GM12878 (cell line): ENCODE measurements at regions not wholly inside any gene's neighbourhood (a gene's known extent, or its start where the extent isn't known, plus 50 kb on each side); places are given as distances from the start of the nearest gene placed in this dataset.

Experiments used
- ATAC-seq: fragments of 200-7000 bp; cut with Tn5 transposase; 3 replicates; pipeline ENCODE4 v1.9.1; 2020; ENCODE audit warnings: mild to moderate bottlenecking, moderate library complexity
- BruUV-seq: library from RNA; stranded (reverse); fragments of 400-500 nt; replicated peaks from 2 replicates; lab custom pipeline; 2021; lab: Mats Ljungman, UMichigan
- CTCF ChIA-PET: fragments of 300-600 bp; sonication (Branson Sonifier 250); formaldehyde crosslinking; extraction: SDS; loops from one replicate; lab custom pipeline; 2021; ENCODE audit warnings: inconsistent platforms; lab: Yijun Ruan, JAX
- POLR2A ChIA-PET: fragments of 350-600 bp; formaldehyde crosslinking; extraction: SDS; loops from one replicate; lab custom pipeline; 2021; ENCODE audit warnings: inconsistent platforms; lab: Charles Lee
- RAD21 ChIA-PET: fragments of 300-600 bp; sonication (Branson Sonifier 250); formaldehyde crosslinking; loops from one replicate; lab custom pipeline; 2023; ENCODE audit warnings: antibody characterized with exemption; ENCODE audit not compliant: unreplicated experiment; lab: Charles Lee
- SMC1A ChIA-PET: fragments of 300-600 bp; sonication (Branson Sonifier 250); formaldehyde crosslinking; loops from one replicate; lab custom pipeline; 2023; ENCODE audit not compliant: unreplicated experiment, uncharacterized antibody; lab: Charles Lee
- DNase-seq: peaks from one replicate; pipeline ENCODE4 v3.0.0-alpha.2; 2011; ENCODE audit warnings: low read depth, low spot score
- FAIRE-seq: peaks from 3 replicates; lab custom pipeline; 2011; peaks lifted over from hg19 to GRCh38; lab: Jason Lieb, UNC
- H2AFZ ChIP-seq: 2 replicates; pipeline ENCODE4 v1.6.0; 2011; ENCODE audit warnings: low read depth, low read length, control low read depth; ENCODE audit not compliant: control insufficient read depth
- H3K27ac ChIP-seq: 2 replicates; pipeline ENCODE4 v1.5.1; 2011; ENCODE audit warnings: control low read depth; ENCODE audit not compliant: control insufficient read depth, insufficient read depth
- H3K27me3 ChIP-seq, 2 experiments: replicated peaks in 1 of 2; 2 replicates each; pipeline versions ENCODE4 v1.6.0 to v1.6.1; 2011; ENCODE audit warnings: low read length in 1 of 2; ENCODE audit not compliant: control insufficient read depth in 2 of 2, insufficient read depth in 2 of 2
- H3K36me3 ChIP-seq, 2 experiments: 2 replicates each; pipeline ENCODE4 v1.5.1; 2011; ENCODE audit warnings: low read length in 1 of 2; ENCODE audit not compliant: control insufficient read depth in 2 of 2, insufficient read depth in 2 of 2
- H3K4me1 ChIP-seq: 2 replicates; pipeline ENCODE4 v1.6.1; 2011; ENCODE audit warnings: mild to moderate bottlenecking, low read length, moderate library complexity, mixed read lengths; ENCODE audit not compliant: control insufficient read depth, insufficient read depth
- H3K4me2 ChIP-seq: 2 replicates; pipeline ENCODE4 v1.6.0; 2011; ENCODE audit warnings: control low read depth; ENCODE audit not compliant: control insufficient read depth, insufficient read depth
- H3K4me3 ChIP-seq: fragments of 200-600 bp; sonication (generic); 2 replicates; pipeline ENCODE4 v1.5.1; 2016
- H3K79me2 ChIP-seq: 2 replicates; pipeline ENCODE4 v1.6.0; 2011; ENCODE audit warnings: low read length; ENCODE audit not compliant: control insufficient read depth, insufficient read depth
- H3K9ac ChIP-seq: 2 replicates; pipeline ENCODE4 v1.8.0; 2011; ENCODE audit warnings: low read length, control low read depth, mixed read lengths; ENCODE audit not compliant: control insufficient read depth, insufficient read depth
- H3K9me3 ChIP-seq: replicated peaks from 3 replicates; pipeline ENCODE4 v1.5.1; 2011; ENCODE audit warnings: mild to moderate bottlenecking, low read length; ENCODE audit not compliant: control insufficient read depth, insufficient read depth
- H4K20me1 ChIP-seq: 2 replicates; pipeline ENCODE4 v1.6.0; 2011; ENCODE audit not compliant: control insufficient read depth, insufficient read depth
- BHLHE40 ChIP-seq, 2 experiments: fragments of 450-650 bp in 1 of 2; IDR thresholded peaks; 2 replicates each; pipeline ENCODE4 v1.6.1; 2011 to 2017; ENCODE audit warnings: low read depth in 2 of 2, borderline replicate concordance in 1 of 2, improper control_type of control experiment in 1 of 2, low read length in 1 of 2, mild to moderate bottlenecking in 1 of 2
- CUX1 ChIP-seq: IDR thresholded peaks from 2 replicates; pipeline ENCODE4 v1.6.1; 2012; ENCODE audit warnings: improper control_type of control experiment, low read depth, low read length; ENCODE audit not compliant: insufficient replicate concordance
- DPF2 ChIP-seq: fragments of 450-650 bp; IDR thresholded peaks from 2 replicates; pipeline ENCODE4 v1.6.1; 2017; ENCODE audit warnings: mild to moderate bottlenecking
- KAT2A ChIP-seq: conservative IDR thresholded peaks from 2 replicates; pipeline ENCODE4 v1.6.1; 2011; ENCODE audit warnings: low read depth, low read length; ENCODE audit not compliant: control insufficient read depth
- MTA2 ChIP-seq: fragments of 450-650 bp; IDR thresholded peaks from 2 replicates; pipeline ENCODE4 v1.6.1; 2016; ENCODE audit warnings: low read depth, mild to moderate bottlenecking, moderate library complexity
- PRDM15 ChIP-seq: fragments of 450-650 bp; formaldehyde crosslinking; IDR thresholded peaks from 2 replicates; pipeline ENCODE4 v1.4.0; 2020; ENCODE audit warnings: mild to moderate bottlenecking, moderate library complexity
- RFX5 ChIP-seq: IDR thresholded peaks from 2 replicates; pipeline ENCODE4 v1.6.1; 2011; ENCODE audit warnings: low read depth, low read length, improper control_type of control experiment
- USF2 ChIP-seq: IDR thresholded peaks from 2 replicates; pipeline ENCODE4 v1.6.1; 2011; ENCODE audit warnings: low read depth, low read length, improper control_type of control experiment, borderline replicate concordance
- WGBS: methylation state at CpG from one replicate; pipeline ENCODE4 v1.1.6; 2016; ENCODE audit warnings: low lambda C conversion rate; ENCODE audit not compliant: insufficient replicate concordance, insufficient coverage; ENCODE audit errors: missing lambda C conversion rate; 5-methylcytosine and 5-hydroxymethylcytosine counted together
- in situ Hi-C: fragments of 300-500 bp; cut with MboI; formaldehyde crosslinking; loops from 9 replicates; pipeline ENCODE4 v1.14.3; 2018; ENCODE audit warnings: mixed read lengths
- intact Hi-C: fragments of 100-400 bp; cut with micrococcal nuclease; formaldehyde crosslinking; loops from one replicate; pipeline ENCODE4 v1.14.2; 2022; ENCODE audit not compliant: unreplicated experiment

- no peak for TF ChIP-seq BHLHE40 (IDR thresholded peaks at IDR 0.05; ENCODE audit: borderline replicate concordance in 1 of 2, low read depth in 2 of 2, low read length in 1 of 2)
Measured at GRCh38 chr2:8611700-8612099, 70.2 kb upstream of the ID2 start (continued).

- no peak overlapping the region for H3K9ac ChIP-seq
- DNase-seq = no peak
- TF ChIP-seq PRDM15 (no peak), CUX1 (no peak), RFX5 (no peak), KAT2A (no peak), USF2 (no peak), MTA2 (no peak), DPF2 (no peak)
- TF ChIP-seq, all 136 proteins: peak for 0
- peaks cover 6% of the 10 kb centered on the region; the same call in 1 of the 2 replicates for H3K4me1 ChIP-seq
- intact Hi-C loops = no loop called here
- RAD21 ChIA-PET = no interaction called here
- in situ Hi-C loops = no loop called here
- no peak for ATAC-seq
- H3K9me3 ChIP-seq = peaks cover 10% of the 10 kb centered on the region; the same call in 2 of the 3 replicates
- H3K4me2 ChIP-seq = no peak overlapping the region
- H2AFZ ChIP-seq = no peak overlapping the region
- CTCF ChIA-PET = interaction anchor here (0.6 kb wide), 1 partner anchor 11 kb away, joined by 4 read pairs; no protein-coding TSS in a partner anchor
- H3K4me3 ChIP-seq = no peak overlapping the region
- H3K27me3 ChIP-seq = peaks cover 0 to 3% of the 10 kb centered on the region in 2 experiments; a peak in 3 of 4 replicates
- no peaks in the 10 kb centered on the region for H3K79me2 ChIP-seq
- FAIRE-seq = no peak
- SMC1A ChIA-PET = no interaction called here
- H3K27ac ChIP-seq = no peak overlapping the region
- no peaks in the 10 kb centered on the region for H3K36me3 ChIP-seq
- no TSS peak for BruUV-seq
- peaks cover 3% of the 10 kb centered on the region; the same call in 1 of the 2 replicates for H4K20me1 ChIP-seq
- WGBS = 32% methylated on average over 7 of the region's 7 CpGs
- POLR2A ChIA-PET = interaction anchor here (1.0 kb wide), 1 partner anchor 9 kb away, joined by 12 read pairs; no protein-coding TSS in a partner anchor
Measured at GRCh38 chr2:8612734-8613179, 69.1 kb upstream of the ID2 start.
